PC-9 (cell line): ENCODE measurements at regions not wholly inside any gene's neighbourhood (a gene's known extent, or its start where the extent isn't known, plus 50 kb on each side); places are given as distances from the start of the nearest gene placed in this dataset.

ENCODE experiments used
- CTCF ChIP-seq: fragments of 200-600 bp; sonication (generic); conservative IDR thresholded peaks from 2 replicates; pipeline ENCODE4 v1.6.1; 2017; ENCODE audit warnings: mixed run types, antibody characterized with exemption, mild to moderate bottlenecking, moderate library complexity
- EZH2 ChIP-seq: fragments of 200-600 bp; sonication (generic); IDR thresholded peaks from 2 replicates; pipeline ENCODE4 v1.8.0; 2017; ENCODE audit warnings: antibody characterized with exemption, low read depth

DNA sequence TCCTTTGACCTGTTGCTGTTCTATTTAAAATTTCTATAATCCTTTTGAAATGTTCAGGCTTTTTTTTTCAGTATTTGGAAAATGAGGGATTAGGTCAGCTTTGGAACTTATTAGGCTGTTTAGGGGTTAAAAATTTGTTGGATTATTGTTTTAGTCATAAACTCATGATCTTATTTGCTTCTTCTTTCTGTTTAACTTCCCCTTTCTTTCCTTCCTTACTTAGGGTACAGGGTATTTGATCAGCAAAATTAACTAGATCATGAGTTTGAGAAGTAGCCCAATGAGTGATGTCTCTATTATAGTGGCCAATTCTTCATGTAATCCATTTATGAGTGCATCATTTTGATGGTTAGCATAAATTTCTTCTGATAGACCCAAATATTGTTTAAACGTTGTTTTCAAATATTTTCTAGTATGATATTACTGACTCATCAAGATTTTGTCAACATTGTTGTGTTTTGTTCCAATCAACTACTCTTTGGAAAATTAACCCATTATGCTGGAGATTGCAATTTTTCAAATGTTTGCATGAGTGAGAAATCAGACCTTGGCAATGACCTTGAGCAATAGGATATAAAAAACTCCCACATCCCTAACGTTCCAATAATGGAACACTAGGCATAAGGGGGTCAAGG lies 94.4 kb downstream of the OTOR start:
- TF ChIP-seq CTCF: no peak
- TF ChIP-seq EZH2: no peak
